HEK293 (cell line): ENCODE measurements at regions not wholly inside any gene's neighbourhood (a gene's known extent, or its start where the extent isn't known, plus 50 kb on each side); places are given as distances from the start of the nearest gene placed in this dataset.

ENCODE experiments used
- CTCF ChIA-PET: fragments of 350-600 bp; formaldehyde crosslinking; extraction: SDS; loops from one replicate; lab custom pipeline; 2021; ENCODE audit warnings: antibody characterized with exemption; lab: Yijun Ruan, JAX
- POLR2A ChIA-PET: fragments of 300-600 bp; formaldehyde crosslinking; extraction: SDS; loops from one replicate; lab custom pipeline; 2020; ENCODE audit warnings: antibody characterized with exemption, inconsistent platforms; lab: Yijun Ruan, JAX
- H3K27ac ChIP-seq: fragments of 200-500 bp; sonication (Bioruptor generic); 2 replicates; pipeline ENCODE4 v1.5.1; 2014; ENCODE audit warnings: low read depth, low read length, control low read depth, inconsistent platforms; ENCODE audit errors: extremely low read depth
- H3K36me3 ChIP-seq, 2 experiments: fragments of 200-500 bp in 1 of 2; sonication (Bioruptor generic) in 1 of 2; 1 replicate in 1 of 2; 2 replicates in 1 of 2; pipeline ENCODE4 v1.5.1; 2014 to 2017; ENCODE audit warnings: inconsistent platforms in 2 of 2, low read length in 2 of 2; ENCODE audit not compliant: control insufficient read depth in 2 of 2, insufficient read depth in 1 of 2
- H3K4me1 ChIP-seq: fragments of 200-500 bp; sonication (Bioruptor generic); 2 replicates; pipeline ENCODE4 v1.5.1; 2014; ENCODE audit warnings: mild to moderate bottlenecking, low read length, inconsistent platforms; ENCODE audit not compliant: control insufficient read depth, insufficient read depth
- H3K4me3 ChIP-seq: 2 replicates; pipeline ENCODE4 v1.5.1; 2011; ENCODE audit warnings: low read depth, mild to moderate bottlenecking, control low read depth, low read length, moderate library complexity
- H3K9me3 ChIP-seq: fragments of 200-500 bp; sonication (Bioruptor generic); 2 replicates; pipeline ENCODE4 v1.5.1; 2014; ENCODE audit warnings: low read depth, low read length, inconsistent platforms; ENCODE audit not compliant: control insufficient read depth, insufficient read depth
- ATF2 ChIP-seq: fragments of 450-650 bp; formaldehyde crosslinking; IDR thresholded peaks from 2 replicates; pipeline ENCODE4 v1.5.1; 2016; ENCODE audit warnings: missing biosample characterization, missing genetic modification characterization, low read depth
- HOXA7 ChIP-seq: sonication (generic); formaldehyde crosslinking; IDR thresholded peaks from 2 replicates; pipeline ENCODE4 v1.8.1; 2022; ENCODE audit warnings: missing genetic modification reagents, borderline replicate concordance
- KLF1 ChIP-seq: fragments of 450-650 bp; formaldehyde crosslinking; IDR thresholded peaks from 2 replicates; pipeline ENCODE4 v1.5.1; 2016; ENCODE audit warnings: missing biosample characterization, missing genetic modification characterization
- KLF7 ChIP-seq: fragments of 450-650 bp; formaldehyde crosslinking; IDR thresholded peaks from 2 replicates; pipeline ENCODE4 v1.5.1; 2016; ENCODE audit warnings: missing biosample characterization, missing genetic modification characterization, borderline replicate concordance
- PBX3 ChIP-seq: sonication (generic); formaldehyde crosslinking; IDR thresholded peaks from 2 replicates; pipeline ENCODE4 v1.8.1; 2022; ENCODE audit warnings: mild to moderate bottlenecking, moderate library complexity, missing genetic modification reagents
- SP2 ChIP-seq: fragments of 450-650 bp; formaldehyde crosslinking; IDR thresholded peaks from 2 replicates; pipeline ENCODE4 v1.5.1; 2016; ENCODE audit warnings: missing biosample characterization, missing genetic modification characterization
- SP7 ChIP-seq: fragments of 450-650 bp; formaldehyde crosslinking; IDR thresholded peaks from 2 replicates; pipeline ENCODE4 v1.5.1; 2016; ENCODE audit warnings: missing biosample characterization, missing genetic modification characterization
- TCF7L2 ChIP-seq: IDR thresholded peaks from 2 replicates; pipeline ENCODE4 v1.6.1; 2011; ENCODE audit warnings: low read depth, mild to moderate bottlenecking, inconsistent platforms, low read length, moderate library complexity, borderline replicate concordance
- ZBTB21 ChIP-seq: fragments of 450-650 bp; formaldehyde crosslinking; IDR thresholded peaks from 2 replicates; pipeline ENCODE4 v1.5.1; 2017; ENCODE audit warnings: missing biosample characterization, missing genetic modification characterization
- ZBTB26 ChIP-seq: fragments of 450-650 bp; formaldehyde crosslinking; optimal IDR thresholded peaks from 2 replicates; pipeline ENCODE3; 2016; ENCODE audit warnings: missing biosample characterization, mild to moderate bottlenecking, missing genetic modification characterization
- ZFP69B ChIP-seq: fragments of 450-650 bp; formaldehyde crosslinking; IDR thresholded peaks from 2 replicates; pipeline ENCODE4 v1.5.1; 2016; ENCODE audit warnings: missing biosample characterization, missing genetic modification characterization
- ZNF114 ChIP-seq: fragments of 450-650 bp; formaldehyde crosslinking; IDR thresholded peaks from 2 replicates; pipeline ENCODE4 v1.5.0; 2017; ENCODE audit warnings: missing biosample characterization, missing genetic modification characterization
- ZNF292 ChIP-seq: fragments of 450-650 bp; formaldehyde crosslinking; IDR thresholded peaks from 2 replicates; pipeline ENCODE4 v1.5.1; 2016; ENCODE audit warnings: low read depth, missing biosample characterization, missing genetic modification characterization, borderline replicate concordance
- ZNF324 ChIP-seq: fragments of 450-650 bp; formaldehyde crosslinking; IDR thresholded peaks from 2 replicates; pipeline ENCODE4 v1.5.1; 2016; ENCODE audit warnings: missing biosample characterization, missing genetic modification characterization
- ZNF433 ChIP-seq: fragments of 450-650 bp; formaldehyde crosslinking; IDR thresholded peaks from 2 replicates; pipeline ENCODE4 v1.5.1; 2016; ENCODE audit warnings: missing biosample characterization, missing genetic modification characterization, low read depth
- ZNF449 ChIP-seq: fragments of 450-650 bp; formaldehyde crosslinking; IDR thresholded peaks from 2 replicates; pipeline ENCODE4 v1.5.1; 2017; ENCODE audit warnings: missing biosample characterization, mild to moderate bottlenecking, missing genetic modification characterization, moderate library complexity
- ZNF513 ChIP-seq: fragments of 450-650 bp; IDR thresholded peaks from 2 replicates; pipeline ENCODE4 v1.5.1; 2018; ENCODE audit warnings: missing biosample characterization, missing genetic modification characterization
- ZNF529 ChIP-seq: fragments of 450-650 bp; formaldehyde crosslinking; IDR thresholded peaks from 2 replicates; pipeline ENCODE4 v1.5.1; 2017; ENCODE audit warnings: missing genetic modification characterization, missing biosample characterization; ENCODE audit not compliant: insufficient replicate concordance
- ZNF549 ChIP-seq: fragments of 450-650 bp; IDR thresholded peaks from 2 replicates; pipeline ENCODE4 v1.5.1; 2018; ENCODE audit warnings: missing biosample characterization, missing genetic modification characterization, mild to moderate bottlenecking, inconsistent platforms, moderate library complexity
- ZNF555 ChIP-seq: fragments of 450-650 bp; formaldehyde crosslinking; conservative IDR thresholded peaks from 2 replicates; pipeline ENCODE4 v1.5.1; 2017; ENCODE audit warnings: missing biosample characterization, mild to moderate bottlenecking, missing genetic modification characterization, inconsistent platforms
- ZNF624 ChIP-seq: fragments of 450-650 bp; formaldehyde crosslinking; IDR thresholded peaks from 2 replicates; pipeline ENCODE4 v1.5.1; 2017; ENCODE audit warnings: missing biosample characterization, missing genetic modification characterization
- ZNF654 ChIP-seq: fragments of 450-650 bp; formaldehyde crosslinking; IDR thresholded peaks from 2 replicates; pipeline ENCODE4 v1.5.1; 2016; ENCODE audit warnings: low read depth, missing biosample characterization, missing genetic modification characterization
- ZNF747 ChIP-seq: fragments of 450-650 bp; formaldehyde crosslinking; IDR thresholded peaks from 2 replicates; pipeline ENCODE4 v1.5.1; 2016; ENCODE audit warnings: missing biosample characterization, missing genetic modification characterization
- ZNF76 ChIP-seq: fragments of 450-650 bp; formaldehyde crosslinking; IDR thresholded peaks from 2 replicates; pipeline ENCODE4; 2016; ENCODE audit warnings: low read depth, missing biosample characterization, missing genetic modification characterization, borderline replicate concordance
- ZNF785 ChIP-seq: fragments of 450-650 bp; formaldehyde crosslinking; IDR thresholded peaks from 2 replicates; pipeline ENCODE4 v1.5.1; 2016; ENCODE audit warnings: missing biosample characterization, missing genetic modification characterization
- ZSCAN16 ChIP-seq: fragments of 450-650 bp; formaldehyde crosslinking; IDR thresholded peaks from 2 replicates; pipeline ENCODE4 v1.5.1; 2016; ENCODE audit warnings: missing biosample characterization, missing genetic modification characterization
- ZSCAN23 ChIP-seq: fragments of 450-650 bp; formaldehyde crosslinking; IDR thresholded peaks from 2 replicates; pipeline ENCODE4 v1.5.1; 2016; ENCODE audit warnings: missing biosample characterization, missing genetic modification characterization
- ZSCAN30 ChIP-seq: fragments of 450-650 bp; IDR thresholded peaks from 2 replicates; pipeline ENCODE4 v1.5.1; 2018; ENCODE audit warnings: missing biosample characterization, mild to moderate bottlenecking, missing genetic modification characterization, moderate library complexity

- Histone ChIP-seq H3K4me3 (no peak overlapping the region), H3K36me3 (no peaks in the 10 kb centered on the region), H3K4me1 (no peaks in the 10 kb centered on the region), H3K9me3 (no peaks in the 10 kb centered on the region), H3K27ac (no peak overlapping the region)
- POLR2A ChIA-PET = no interaction called here
- no peak for TF ChIP-seq ZSCAN23 (tag by site-specific recombination)
- no peak for TF ChIP-seq TCF7L2
- CTCF ChIA-PET = no interaction called here
Measured at GRCh38 chr16:66170989-66171388, 195.5 kb upstream of the CDH5 start.

- Histone ChIP-seq H3K36me3 (no peaks in the 10 kb centered on the region), H3K4me3 (no peak overlapping the region), H3K4me1 (no peaks in the 10 kb centered on the region), H3K27ac (no peak overlapping the region), H3K9me3 (no peaks in the 10 kb centered on the region)
- no peak for TF ChIP-seq ZNF624 (tag by site-specific recombination)
- no peak for TF ChIP-seq ZNF555 (tag by site-specific recombination)
- TF ChIP-seq ZNF513 (tag by site-specific recombination) = no peak
- TF ChIP-seq ZNF449 = no peak
- TF ChIP-seq ZNF785 (tag by site-specific recombination) = no peak
- TF ChIP-seq ZNF76 (tag by site-specific recombination) = no peak
- no peak for TF ChIP-seq ZNF114 (tag by site-specific recombination)
- TF ChIP-seq ZNF654 = no peak
- no peak for TF ChIP-seq KLF7 (tag by site-specific recombination)
- TF ChIP-seq ZNF747 (tag by site-specific recombination) = no peak
- TF ChIP-seq SP7 = no peak
- TF ChIP-seq ATF2 (tag by site-specific recombination) = no peak
- no peak for TF ChIP-seq ZNF324 (tag by site-specific recombination)
- TF ChIP-seq ZFP69B (tag by site-specific recombination) = no peak
- no peak for TF ChIP-seq ZBTB26
- ChIA-PET CTCF (no interaction called here), POLR2A (no interaction called here)
Measured at GRCh38 chr16:66169817-66170216, 196.7 kb upstream of the CDH5 start.

GRCh38 chr16:66168777-66169176, 197.7 kb upstream of the CDH5 start:
- Histone ChIP-seq H3K4me3 (no peak overlapping the region), H3K36me3 (no peaks in the 10 kb centered on the region), H3K9me3 (no peaks in the 10 kb centered on the region), H3K27ac (no peak overlapping the region), H3K4me1 (no peaks in the 10 kb centered on the region)
- CTCF ChIA-PET = interaction anchor here (0.7 kb wide), 1 partner anchor 1036 kb away, joined by 3 read pairs; no protein-coding TSS in a partner anchor
- POLR2A ChIA-PET = no interaction called here
- TF ChIP-seq PBX3 (CRISPR knock-in tag) = no peak
- no peak for TF ChIP-seq ZSCAN30 (tag by site-specific recombination)
- TF ChIP-seq KLF1 (tag by site-specific recombination) = no peak
- no peak for TF ChIP-seq ZNF549 (tag by site-specific recombination)
- TF ChIP-seq KLF7 (tag by site-specific recombination) = no peak
- no peak for TF ChIP-seq ZNF292
- TF ChIP-seq ZBTB21 (tag by site-specific recombination) = no peak
- no peak for TF ChIP-seq ZNF529 (tag by site-specific recombination)
- TF ChIP-seq SP2 (tag by site-specific recombination) = no peak
- no peak for TF ChIP-seq HOXA7 (CRISPR knock-in tag)
- TF ChIP-seq ZNF433 = no peak
- TF ChIP-seq ZSCAN16 (tag by site-specific recombination) = no peak
